Left lung (tissue), 4 donors: ENCODE measurements at regions not wholly inside any gene's neighbourhood (a gene's known extent, or its start where the extent isn't known, plus 50 kb on each side); places are given as distances from the start of the nearest gene placed in this dataset.

Experiments
- ATAC-seq: fragments of 200-7000 bp; cut with Tn5 transposase; one replicate; pipeline ENCODE4 v1.9.1; 2020; ENCODE audit warnings: moderate library complexity
- DNase-seq, 4 donors: peaks; one replicate each; pipeline ENCODE4 v3.0.0-alpha.2; 2013 to 2020
- H3K27ac ChIP-seq, 2 donors: fragments of 200-600 bp; sonication (generic) in 1 of 2; one replicate each; pipeline versions ENCODE4 v1.5.0 to v1.8.0; 2020 to 2021
- H3K27me3 ChIP-seq, 2 donors: fragments of 200-600 bp; sonication (generic) in 1 of 2; one replicate each; pipeline versions ENCODE4 v1.5.0 to v1.8.0; 2020 to 2021
- H3K36me3 ChIP-seq, 2 donors: fragments of 200-600 bp; sonication (generic) in 1 of 2; one replicate each; pipeline versions ENCODE4 v1.5.0 to v1.8.0; 2020 to 2021
- H3K4me1 ChIP-seq, 2 donors: fragments of 200-600 bp; one replicate each; pipeline ENCODE4 v1.8.0; 2021
- H3K4me3 ChIP-seq, 2 donors: fragments of 200-600 bp; sonication (generic) in 1 of 2; one replicate each; pipeline versions ENCODE4 v1.5.0 to v1.8.0; 2020 to 2021; ENCODE audit warnings: mild to moderate bottlenecking in 1 of 2
- H3K9me3 ChIP-seq, 2 donors: fragments of 200-600 bp; sonication (generic) in 1 of 2; one replicate each; pipeline versions ENCODE4 v1.5.0 to v1.8.0; 2020 to 2021
- intact Hi-C, 2 donors: fragments of 100-400 bp; cut with DNase I; formaldehyde crosslinking; loops; one replicate each; pipeline versions ENCODE4 v1.11.2 to v1.14.2; 2022
- TF ChIP-seq, protein P1 (sequence below), 2 donors: fragments of 200-600 bp; sonication (generic) in 1 of 2; IDR thresholded peaks; one replicate each; pipeline versions ENCODE4 v1.5.0 to v1.8.0; 2021; ENCODE audit warnings: antibody characterized with exemption in 2 of 2
- donor health status: DM: no; HTN: yes; CAD: no.
- donor health status: DM: no; HTN: no; CAD: no.

DNA sequence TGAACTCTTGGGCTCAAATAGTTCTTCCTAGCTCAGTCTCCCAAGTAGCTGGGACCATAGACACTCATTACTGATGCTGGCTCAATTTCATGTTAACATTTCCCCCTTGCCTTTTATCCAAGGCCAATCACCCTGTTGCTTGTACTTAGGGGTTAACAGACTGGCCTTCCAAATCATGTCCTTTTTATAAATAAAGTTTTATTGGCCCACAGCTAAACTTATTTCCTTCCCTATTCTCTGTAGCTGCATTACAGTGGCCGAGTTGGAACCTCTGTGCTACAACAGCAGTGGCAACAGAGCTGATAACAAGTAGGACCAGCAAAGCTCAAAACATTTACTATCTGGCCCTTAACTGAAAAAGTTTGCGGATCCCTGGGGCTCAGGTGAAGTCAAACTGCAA lies 109.8 kb downstream of the ZFP64 start:
- no peak overlapping the region for H3K4me3 ChIP-seq
- H3K27me3 ChIP-seq, result no peaks in the 10 kb centered on the region
- no peak overlapping the region for H3K27ac ChIP-seq
- ATAC-seq (no peak), DNase-seq (no peak)
- intact Hi-C loops, result loop anchor here in 1 of 2 donors (10.0 kb wide), 1 partner anchor 447 kb away; no protein-coding TSS in a partner anchor
- H3K4me1 ChIP-seq, result no peaks in the 10 kb centered on the region
- TF ChIP-seq, protein P1, sequence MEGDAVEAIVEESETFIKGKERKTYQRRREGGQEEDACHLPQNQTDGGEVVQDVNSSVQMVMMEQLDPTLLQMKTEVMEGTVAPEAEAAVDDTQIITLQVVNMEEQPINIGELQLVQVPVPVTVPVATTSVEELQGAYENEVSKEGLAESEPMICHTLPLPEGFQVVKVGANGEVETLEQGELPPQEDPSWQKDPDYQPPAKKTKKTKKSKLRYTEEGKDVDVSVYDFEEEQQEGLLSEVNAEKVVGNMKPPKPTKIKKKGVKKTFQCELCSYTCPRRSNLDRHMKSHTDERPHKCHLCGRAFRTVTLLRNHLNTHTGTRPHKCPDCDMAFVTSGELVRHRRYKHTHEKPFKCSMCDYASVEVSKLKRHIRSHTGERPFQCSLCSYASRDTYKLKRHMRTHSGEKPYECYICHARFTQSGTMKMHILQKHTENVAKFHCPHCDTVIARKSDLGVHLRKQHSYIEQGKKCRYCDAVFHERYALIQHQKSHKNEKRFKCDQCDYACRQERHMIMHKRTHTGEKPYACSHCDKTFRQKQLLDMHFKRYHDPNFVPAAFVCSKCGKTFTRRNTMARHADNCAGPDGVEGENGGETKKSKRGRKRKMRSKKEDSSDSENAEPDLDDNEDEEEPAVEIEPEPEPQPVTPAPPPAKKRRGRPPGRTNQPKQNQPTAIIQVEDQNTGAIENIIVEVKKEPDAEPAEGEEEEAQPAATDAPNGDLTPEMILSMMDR (IDR thresholded peaks at IDR 0.05), result no peak
- peaks cover 0 to 2% of the 10 kb centered on the region in 2 donors for H3K9me3 ChIP-seq
- H3K36me3 ChIP-seq, result peaks cover 0 to 9% of the 10 kb centered on the region in 2 donors

DNA sequence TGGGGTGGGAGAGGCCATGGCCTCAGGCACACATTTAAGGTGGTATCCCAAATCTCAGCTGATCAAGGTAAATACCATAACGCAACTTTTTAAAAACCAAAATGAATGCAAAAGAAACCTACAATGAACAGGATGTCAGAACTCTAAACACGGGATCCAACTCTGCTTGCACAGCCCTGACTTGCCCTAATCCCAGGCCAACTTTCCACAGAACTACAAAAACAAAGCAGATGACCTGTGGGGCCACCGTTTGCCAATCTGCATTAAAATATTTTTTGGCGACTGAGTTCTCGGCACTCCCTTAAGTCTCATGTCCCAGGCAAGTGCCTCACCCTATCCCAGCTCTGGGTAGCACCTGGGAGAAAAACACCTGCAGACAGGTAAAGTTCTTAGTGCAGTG lies 110.5 kb downstream of the ZFP64 start:
- Histone ChIP-seq H3K9me3 (no peaks in the 10 kb centered on the region), H3K27me3 (no peaks in the 10 kb centered on the region), H3K36me3 (peaks cover 0 to 8% of the 10 kb centered on the region in 2 donors), H3K4me3 (no peak overlapping the region), H3K27ac (no peak overlapping the region), H3K4me1 (no peaks in the 10 kb centered on the region)
- intact Hi-C loops, result loop anchor here in 1 of 2 donors (10.0 kb wide), 1 partner anchor 446 kb away; no protein-coding TSS in a partner anchor
- ATAC-seq, result no peak
- TF ChIP-seq, protein P1 (IDR thresholded peaks at IDR 0.05), result no peak
- DNase-seq, result no peak

DNA sequence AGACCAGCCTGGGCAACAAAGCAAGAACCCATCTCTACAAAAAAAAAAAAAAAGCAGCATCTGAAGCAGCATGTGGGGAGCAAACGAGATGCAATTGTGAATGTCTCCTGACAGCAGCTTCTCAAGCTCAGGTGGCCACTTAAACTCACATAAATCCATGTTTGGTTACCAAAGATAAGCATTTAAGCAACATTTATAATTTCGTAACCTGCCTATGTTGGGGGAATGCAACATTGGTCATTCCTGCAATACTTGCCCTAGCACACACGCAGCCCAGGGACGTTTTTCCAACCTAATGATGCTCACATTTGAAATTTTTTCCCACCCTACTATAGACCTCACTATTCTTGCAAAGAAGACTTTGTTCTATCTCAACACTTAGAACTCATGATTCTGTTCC lies 113.3 kb downstream of the ZFP64 start:
- H3K27me3 ChIP-seq, result no peaks in the 10 kb centered on the region
- intact Hi-C loops, result no loop called here
- no peak overlapping the region for H3K4me3 ChIP-seq
- H3K27ac ChIP-seq, result no peak overlapping the region
- no peaks in the 10 kb centered on the region for H3K36me3 ChIP-seq
- no peak for ATAC-seq
- no peaks in the 10 kb centered on the region for H3K9me3 ChIP-seq
- TF ChIP-seq, protein P1 (IDR thresholded peaks at IDR 0.05), result no peak
- DNase-seq, result no peak
- H3K4me1 ChIP-seq, result no peaks in the 10 kb centered on the region

DNA sequence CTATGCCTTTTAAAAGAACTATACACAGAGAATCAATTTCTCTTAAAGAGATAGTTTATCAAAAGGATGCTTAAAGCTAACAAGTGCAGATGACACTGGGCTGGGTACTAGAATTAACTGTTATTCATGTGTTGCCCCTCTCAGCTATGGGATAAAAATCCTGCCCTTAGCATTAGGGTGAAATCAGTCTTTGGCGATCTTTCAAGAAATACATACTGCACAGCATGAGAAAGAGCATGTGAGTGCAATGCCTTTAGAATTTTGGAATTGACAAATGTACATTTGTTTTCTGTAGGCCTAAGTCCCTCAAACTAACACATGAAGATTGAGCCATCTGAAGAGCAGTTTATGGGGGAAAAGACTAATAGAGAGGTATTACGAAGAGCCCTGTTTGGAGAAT lies 115.4 kb downstream of the ZFP64 start:
- TF ChIP-seq, protein P1 (IDR thresholded peaks at IDR 0.05), result no peak
- intact Hi-C loops, result no loop called here
- Histone ChIP-seq H3K27ac (no peak overlapping the region), H3K4me1 (no peaks in the 10 kb centered on the region), H3K27me3 (no peaks in the 10 kb centered on the region), H3K36me3 (no peaks in the 10 kb centered on the region), H3K9me3 (no peaks in the 10 kb centered on the region), H3K4me3 (no peak overlapping the region)
- ATAC-seq (no peak), DNase-seq (no peak)

DNA sequence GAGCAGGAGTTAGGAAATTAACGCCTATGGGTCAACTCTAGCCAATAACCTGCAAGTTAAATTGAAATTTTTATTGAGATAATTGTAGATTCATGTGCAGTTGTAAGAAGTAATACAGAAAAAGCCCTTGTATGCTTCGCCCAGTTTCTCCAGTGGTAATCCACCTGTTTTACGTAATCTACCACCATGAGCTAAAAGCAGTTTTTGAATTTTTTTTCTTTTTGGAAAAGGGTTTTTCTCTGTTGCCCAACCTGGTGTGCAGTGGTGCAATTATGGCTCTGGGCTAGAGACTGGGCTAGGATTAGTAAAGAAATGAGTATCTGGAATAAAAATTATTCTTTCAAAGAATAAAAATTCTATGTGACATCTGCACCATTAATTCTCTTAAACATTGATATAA lies 116.2 kb downstream of the ZFP64 start:
- H3K9me3 ChIP-seq, result no peaks in the 10 kb centered on the region
- intact Hi-C loops, result no loop called here
- H3K27me3 ChIP-seq, result no peaks in the 10 kb centered on the region
- ATAC-seq (no peak), DNase-seq (no peak)
- no peaks in the 10 kb centered on the region for H3K4me1 ChIP-seq
- TF ChIP-seq, protein P1 (IDR thresholded peaks at IDR 0.05), result no peak
- H3K4me3 ChIP-seq, result no peak overlapping the region
- H3K36me3 ChIP-seq, result no peaks in the 10 kb centered on the region
- no peak overlapping the region for H3K27ac ChIP-seq
